ENCODE measurements at regions not wholly inside any gene's neighbourhood (a gene's known extent, or its start where the extent isn't known, plus 50 kb on each side); places are given as distances from the start of the nearest gene placed in this dataset.

DNA sequence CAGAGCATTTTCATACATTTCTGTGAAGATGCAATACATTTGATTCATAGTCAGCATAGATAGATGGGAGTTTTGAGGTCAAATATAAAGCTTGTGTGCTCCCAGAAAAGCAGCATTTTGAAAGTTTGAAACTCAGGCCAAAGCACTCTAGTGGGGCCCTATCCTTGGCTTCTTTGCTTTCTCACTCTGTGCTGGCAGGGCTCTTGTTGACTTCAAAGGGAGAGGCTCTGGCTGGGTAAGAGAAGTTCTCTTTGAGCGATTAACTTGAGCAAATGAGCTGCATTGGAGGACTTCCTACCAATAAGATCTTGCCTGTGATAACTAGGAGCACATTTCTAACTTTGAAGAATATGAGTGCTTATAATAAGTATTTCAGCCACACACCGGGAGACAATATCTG, 214.0 kb upstream of the RARB start (continued):
- TF ChIP-seq, protein P1, sequence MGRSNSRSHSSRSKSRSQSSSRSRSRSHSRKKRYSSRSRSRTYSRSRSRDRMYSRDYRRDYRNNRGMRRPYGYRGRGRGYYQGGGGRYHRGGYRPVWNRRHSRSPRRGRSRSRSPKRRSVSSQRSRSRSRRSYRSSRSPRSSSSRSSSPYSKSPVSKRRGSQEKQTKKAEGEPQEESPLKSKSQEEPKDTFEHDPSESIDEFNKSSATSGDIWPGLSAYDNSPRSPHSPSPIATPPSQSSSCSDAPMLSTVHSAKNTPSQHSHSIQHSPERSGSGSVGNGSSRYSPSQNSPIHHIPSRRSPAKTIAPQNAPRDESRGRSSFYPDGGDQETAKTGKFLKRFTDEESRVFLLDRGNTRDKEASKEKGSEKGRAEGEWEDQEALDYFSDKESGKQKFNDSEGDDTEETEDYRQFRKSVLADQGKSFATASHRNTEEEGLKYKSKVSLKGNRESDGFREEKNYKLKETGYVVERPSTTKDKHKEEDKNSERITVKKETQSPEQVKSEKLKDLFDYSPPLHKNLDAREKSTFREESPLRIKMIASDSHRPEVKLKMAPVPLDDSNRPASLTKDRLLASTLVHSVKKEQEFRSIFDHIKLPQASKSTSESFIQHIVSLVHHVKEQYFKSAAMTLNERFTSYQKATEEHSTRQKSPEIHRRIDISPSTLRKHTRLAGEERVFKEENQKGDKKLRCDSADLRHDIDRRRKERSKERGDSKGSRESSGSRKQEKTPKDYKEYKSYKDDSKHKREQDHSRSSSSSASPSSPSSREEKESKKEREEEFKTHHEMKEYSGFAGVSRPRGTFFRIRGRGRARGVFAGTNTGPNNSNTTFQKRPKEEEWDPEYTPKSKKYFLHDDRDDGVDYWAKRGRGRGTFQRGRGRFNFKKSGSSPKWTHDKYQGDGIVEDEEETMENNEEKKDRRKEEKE (IDR thresholded peaks at IDR 0.05; ENCODE audit: borderline replicate concordance in 1 of 2, control insufficient read depth in 1 of 2, low read depth in 2 of 2, low read length in 1 of 2), result no peak
- TF ChIP-seq PHF8 (IDR thresholded peaks at IDR 0.05; ENCODE audit: borderline replicate concordance, low read length) (no peak), KLF13 (tag; IDR thresholded peaks at IDR 0.05; ENCODE audit: borderline replicate concordance, low read depth) (no peak)

DNA sequence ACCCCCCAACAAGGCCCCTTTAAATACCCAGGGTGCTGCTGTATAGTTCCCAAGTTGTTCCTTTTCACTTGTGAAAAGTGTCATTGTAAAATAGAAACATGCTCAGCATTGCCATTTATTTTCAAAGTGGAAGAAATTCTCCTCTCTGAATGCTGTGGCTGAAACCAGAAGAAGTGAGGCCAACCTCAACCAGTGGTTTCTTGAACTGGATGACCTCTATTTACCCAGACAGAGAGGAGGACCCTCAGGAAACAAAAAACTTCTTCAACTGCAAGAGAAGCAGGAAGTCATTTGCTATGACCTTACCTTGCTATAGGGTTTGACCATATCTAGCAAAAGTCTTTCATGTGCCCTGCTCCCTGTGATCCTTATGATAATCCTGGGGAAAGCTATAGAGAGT, 209.7 kb upstream of the RARB start:
- FAIRE-seq, result no peak
- H3K9me3 ChIP-seq (replicated peaks; ENCODE audit: control insufficient read depth, insufficient read depth, low read depth, low read length), result no peaks in the 10 kb centered on the region; the same call in 1 of the 2 replicates
- DNase-seq (ENCODE audit: extremely low read depth in 1 of 4, low spot score in 3 of 4), result no peak
- H3K4me3 ChIP-seq, result no peak overlapping the region
- no peak overlapping the region for H3K4me2 ChIP-seq (ENCODE audit: insufficient read depth, low read length)
- ChIA-PET POLR2A (no interaction called here), CTCF (ENCODE audit: low intra/inter-chr PET ratio) (no interaction called here)
- no peaks in the 10 kb centered on the region for H4K20me1 ChIP-seq (replicated peaks; ENCODE audit: control insufficient read depth, insufficient read depth, low read length)
- no peak overlapping the region for H2AFZ ChIP-seq (ENCODE audit: low read depth, low read length)
- intact Hi-C loops (cut with micrococcal nuclease) (no loop called here), in situ Hi-C loops (cut with MboI) (no loop called here)
- no peak overlapping the region for H3K9ac ChIP-seq (ENCODE audit: insufficient read depth in 1 of 2, low read depth in 2 of 2, low read length in 2 of 2)
- H3K36me3 ChIP-seq (ENCODE audit: control insufficient read depth, insufficient read depth, low read length), result no peaks in the 10 kb centered on the region
- H3K27me3 ChIP-seq (ENCODE audit: control insufficient read depth in 2 of 2, insufficient read depth in 2 of 2, low read length in 2 of 2), result no peaks in the 10 kb centered on the region
- no peak for ATAC-seq
- no peak overlapping the region for H3K27ac ChIP-seq (ENCODE audit: extremely low read depth, low read depth, low read length)
- H3K79me2 ChIP-seq (ENCODE audit: control insufficient read depth, insufficient read depth, low read length), result no peaks in the 10 kb centered on the region
- H3K9me1 ChIP-seq (ENCODE audit: control insufficient read depth, insufficient read depth, low read length), result no peaks in the 10 kb centered on the region
- H3K4me1 ChIP-seq (replicated peaks in 1 of 2; ENCODE audit: control insufficient read depth in 2 of 2, insufficient read depth in 2 of 2, low read length in 2 of 2), result no peaks in the 10 kb centered on the region
- BruUV-seq (replicated peaks), result no TSS peak
- TF ChIP-seq ZNF785 (CRISPR knock-in tag; IDR thresholded peaks at IDR 0.05), result no peak
- TF ChIP-seq ELF2 (CRISPR knock-in tag; IDR thresholded peaks at IDR 0.05), result no peak
- TF ChIP-seq, protein P2, sequence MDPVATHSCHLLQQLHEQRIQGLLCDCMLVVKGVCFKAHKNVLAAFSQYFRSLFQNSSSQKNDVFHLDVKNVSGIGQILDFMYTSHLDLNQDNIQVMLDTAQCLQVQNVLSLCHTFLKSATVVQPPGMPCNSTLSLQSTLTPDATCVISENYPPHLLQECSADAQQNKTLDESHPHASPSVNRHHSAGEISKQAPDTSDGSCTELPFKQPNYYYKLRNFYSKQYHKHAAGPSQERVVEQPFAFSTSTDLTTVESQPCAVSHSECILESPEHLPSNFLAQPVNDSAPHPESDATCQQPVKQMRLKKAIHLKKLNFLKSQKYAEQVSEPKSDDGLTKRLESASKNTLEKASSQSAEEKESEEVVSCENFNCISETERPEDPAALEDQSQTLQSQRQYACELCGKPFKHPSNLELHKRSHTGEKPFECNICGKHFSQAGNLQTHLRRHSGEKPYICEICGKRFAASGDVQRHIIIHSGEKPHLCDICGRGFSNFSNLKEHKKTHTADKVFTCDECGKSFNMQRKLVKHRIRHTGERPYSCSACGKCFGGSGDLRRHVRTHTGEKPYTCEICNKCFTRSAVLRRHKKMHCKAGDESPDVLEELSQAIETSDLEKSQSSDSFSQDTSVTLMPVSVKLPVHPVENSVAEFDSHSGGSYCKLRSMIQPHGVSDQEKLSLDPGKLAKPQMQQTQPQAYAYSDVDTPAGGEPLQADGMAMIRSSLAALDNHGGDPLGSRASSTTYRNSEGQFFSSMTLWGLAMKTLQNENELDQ (CRISPR knock-in tag; IDR thresholded peaks at IDR 0.05; ENCODE audit: borderline replicate concordance), result no peak
- TF ChIP-seq, protein P3, sequence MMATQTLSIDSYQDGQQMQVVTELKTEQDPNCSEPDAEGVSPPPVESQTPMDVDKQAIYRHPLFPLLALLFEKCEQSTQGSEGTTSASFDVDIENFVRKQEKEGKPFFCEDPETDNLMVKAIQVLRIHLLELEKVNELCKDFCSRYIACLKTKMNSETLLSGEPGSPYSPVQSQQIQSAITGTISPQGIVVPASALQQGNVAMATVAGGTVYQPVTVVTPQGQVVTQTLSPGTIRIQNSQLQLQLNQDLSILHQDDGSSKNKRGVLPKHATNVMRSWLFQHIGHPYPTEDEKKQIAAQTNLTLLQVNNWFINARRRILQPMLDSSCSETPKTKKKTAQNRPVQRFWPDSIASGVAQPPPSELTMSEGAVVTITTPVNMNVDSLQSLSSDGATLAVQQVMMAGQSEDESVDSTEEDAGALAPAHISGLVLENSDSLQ (IDR thresholded peaks at IDR 0.05), result no peak
- no peak for TF ChIP-seq NRF1 (conservative IDR thresholded peaks at IDR 0.05 in 1 of 2, IDR thresholded peaks at IDR 0.05 in 1 of 2)
- TF ChIP-seq, protein P4, sequence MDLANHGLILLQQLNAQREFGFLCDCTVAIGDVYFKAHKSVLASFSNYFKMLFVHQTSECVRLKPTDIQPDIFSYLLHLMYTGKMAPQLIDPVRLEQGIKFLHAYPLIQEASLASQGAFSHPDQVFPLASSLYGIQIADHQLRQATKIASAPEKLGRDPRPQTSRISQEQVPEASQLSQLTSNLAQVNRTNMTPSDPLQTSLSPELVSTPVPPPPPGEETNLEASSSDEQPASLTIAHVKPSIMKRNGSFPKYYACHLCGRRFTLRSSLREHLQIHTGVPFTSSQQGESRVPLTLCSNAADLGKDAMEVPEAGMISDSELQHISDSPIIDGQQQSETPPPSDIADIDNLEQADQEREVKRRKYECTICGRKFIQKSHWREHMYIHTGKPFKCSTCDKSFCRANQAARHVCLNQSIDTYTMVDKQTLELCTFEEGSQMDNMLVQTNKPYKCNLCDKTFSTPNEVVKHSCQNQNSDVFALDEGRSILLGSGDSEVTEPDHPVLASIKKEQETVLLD (IDR thresholded peaks at IDR 0.05), result no peak
- TF ChIP-seq CSDE1 (IDR thresholded peaks at IDR 0.05), result no peak
- TF ChIP-seq SLC30A9 (CRISPR knock-in tag; IDR thresholded peaks at IDR 0.05), result no peak
- TF ChIP-seq MEF2A (IDR thresholded peaks at IDR 0.05; ENCODE audit: control insufficient read depth, low read depth, low read length), result no peak
- TF ChIP-seq BRCA1 (IDR thresholded peaks at IDR 0.05), result no peak
- TF ChIP-seq BRCA1 (CRISPR knock-in tag; IDR thresholded peaks at IDR 0.05), result no peak
- no peak for TF ChIP-seq POLR3G (IDR thresholded peaks at IDR 0.05; ENCODE audit: extremely low read depth, insufficient read length, insufficient replicate concordance)

Data from K562 (cell line).